K562 (cell line): ENCODE measurements at regions not wholly inside any gene's neighbourhood (a gene's known extent, or its start where the extent isn't known, plus 50 kb on each side); places are given as distances from the start of the nearest gene placed in this dataset.

Source experiments
- ATAC-seq: fragments of 200-7000 bp; cut with Tn5 transposase; 3 replicates; pipeline ENCODE4 v1.9.1; 2020; ENCODE audit warnings: moderate library complexity
- BruUV-seq: library from RNA; stranded (reverse); fragments of 400-500 nt; replicated peaks from 2 replicates; lab custom pipeline; 2021; lab: Mats Ljungman, UMichigan
- CTCF ChIA-PET: fragments of 300-600 bp; formaldehyde crosslinking; extraction: SDS; loops from one replicate; lab custom pipeline; 2021; ENCODE audit warnings: low intra/inter-chr PET ratio; lab: Yijun Ruan, JAX
- POLR2A ChIA-PET: fragments of 300-600, 350-650 bp; sonication (Branson Sonifier 250); formaldehyde crosslinking; extraction: SDS; loops from one replicate; lab custom pipeline; 2021; ENCODE audit warnings: antibody characterized with exemption, inconsistent platforms; lab: Yijun Ruan, JAX
- DNase-seq, 4 experiments: peaks; one replicate each; pipeline versions ENCODE4 v3.0.0 to v3.0.0-alpha.2; 2011 to 2018; ENCODE audit warnings: low spot score in 3 of 4, mixed read lengths in 3 of 4; ENCODE audit errors: extremely low read depth in 1 of 4
- FAIRE-seq: peaks from 2 replicates; lab custom pipeline; 2011; peaks lifted over from hg19 to GRCh38; lab: Jason Lieb, UNC
- H2AFZ ChIP-seq: 2 replicates; pipeline ENCODE4 v1.6.0; 2011; ENCODE audit warnings: low read depth, low read length, control low read depth, inconsistent platforms
- H3K27ac ChIP-seq: fragments of 200-600 bp; 3 replicates; pipeline ENCODE4 v1.8.0; 2011; ENCODE audit warnings: low read depth, mild to moderate bottlenecking, control low read depth, inconsistent platforms, low read length, moderate library complexity, mixed read lengths; ENCODE audit errors: extremely low read depth
- H3K27me3 ChIP-seq, 2 experiments: fragments of 300-600 bp in 1 of 2; 2 replicates in 1 of 2; 3 replicates in 1 of 2; pipeline versions ENCODE4 v1.6.0 to v1.8.0; 2011; ENCODE audit warnings: inconsistent platforms in 2 of 2, low read length in 2 of 2, mild to moderate bottlenecking in 1 of 2, mixed read lengths in 1 of 2, moderate library complexity in 1 of 2; ENCODE audit not compliant: control insufficient read depth in 2 of 2, insufficient read depth in 2 of 2
- H3K36me3 ChIP-seq: fragments of 300-600 bp; 3 replicates; pipeline ENCODE4 v1.8.0; 2011; ENCODE audit warnings: mild to moderate bottlenecking, low read length, inconsistent platforms; ENCODE audit not compliant: control insufficient read depth, insufficient read depth
- H3K4me1 ChIP-seq, 2 experiments: fragments of 200-600 bp in 1 of 2; replicated peaks in 1 of 2; 2 replicates in 1 of 2; 3 replicates in 1 of 2; pipeline versions ENCODE4 v1.5.1 to v1.8.0; 2011; ENCODE audit warnings: inconsistent platforms in 2 of 2, low read length in 2 of 2, mild to moderate bottlenecking in 1 of 2, mixed read lengths in 1 of 2, moderate library complexity in 1 of 2; ENCODE audit not compliant: control insufficient read depth in 2 of 2, insufficient read depth in 2 of 2
- H3K4me2 ChIP-seq: 2 replicates; pipeline ENCODE4 v1.6.1; 2011; ENCODE audit warnings: low read length, control low read depth, inconsistent platforms, mixed read lengths; ENCODE audit not compliant: insufficient read depth
- H3K4me3 ChIP-seq: fragments of 200-600 bp; sonication (generic), shearing (Covaris generic); 2 replicates; pipeline ENCODE4 v1.5.1; 2016; ENCODE audit warnings: control low read depth, inconsistent platforms
- H3K79me2 ChIP-seq: fragments of 200-600 bp; 3 replicates; pipeline ENCODE4 v1.8.0; 2011; ENCODE audit warnings: low read length, inconsistent platforms; ENCODE audit not compliant: control insufficient read depth, insufficient read depth
- H3K9ac ChIP-seq, 2 experiments: 2 replicates each; pipeline versions ENCODE4 v1.6.0 to v1.6.1; 2011; ENCODE audit warnings: low read depth in 2 of 2, low read length in 2 of 2, control low read depth in 1 of 2, inconsistent platforms in 1 of 2, mild to moderate bottlenecking in 1 of 2, mixed read lengths in 1 of 2; ENCODE audit not compliant: insufficient read depth in 1 of 2
- H3K9me1 ChIP-seq: one replicate; pipeline ENCODE4 v1.6.0; 2011; ENCODE audit warnings: inconsistent platforms, mild to moderate bottlenecking, low read length, moderate library complexity; ENCODE audit not compliant: control insufficient read depth, insufficient read depth
- H3K9me3 ChIP-seq: replicated peaks from 2 replicates; pipeline ENCODE4 v1.5.1; 2011; ENCODE audit warnings: low read depth, low read length, inconsistent platforms; ENCODE audit not compliant: control insufficient read depth, insufficient read depth
- H4K20me1 ChIP-seq: replicated peaks from 2 replicates; pipeline ENCODE4 v1.6.1; 2011; ENCODE audit warnings: low read length, inconsistent platforms, mixed read lengths; ENCODE audit not compliant: control insufficient read depth, insufficient read depth
- CBX5 ChIP-seq: IDR thresholded peaks from 2 replicates; pipeline ENCODE4 v1.6.1; 2014; ENCODE audit warnings: low read depth, borderline replicate concordance
- KDM4B ChIP-seq, 2 experiments: fragments of 450-650 bp in 1 of 2; sonication (generic) in 1 of 2; IDR thresholded peaks; 2 replicates each; pipeline ENCODE4 v1.6.1; 2016 to 2017; ENCODE audit warnings: borderline replicate concordance in 2 of 2, antibody characterized with exemption in 1 of 2, low read depth in 1 of 2, mild to moderate bottlenecking in 1 of 2
- PHF8 ChIP-seq: fragments of 200-600 bp; sonication (generic); IDR thresholded peaks from 2 replicates; pipeline ENCODE4 v1.6.1; 2012; ENCODE audit warnings: mixed run types, mild to moderate bottlenecking, inconsistent platforms, low read length, moderate library complexity, borderline replicate concordance
- PTTG1 ChIP-seq: fragments of 450-650 bp; IDR thresholded peaks from 2 replicates; pipeline ENCODE4 v1.6.1; 2016; ENCODE audit warnings: low read depth, mild to moderate bottlenecking, missing genetic modification characterization, missing compliant biosample characterization
- RUNX1 ChIP-seq: sonication (generic); IDR thresholded peaks from 2 replicates; pipeline ENCODE4 v1.6.1; 2016; ENCODE audit warnings: antibody characterized with exemption, low read depth
- SMARCB1 ChIP-seq: IDR thresholded peaks from 2 replicates; pipeline ENCODE4 v1.6.1; 2011; ENCODE audit warnings: improper control_type of control experiment, low read depth; ENCODE audit not compliant: insufficient read length
- TCFL5 ChIP-seq: fragments of 250-450 bp; sonication (Bioruptor Pico); conservative IDR thresholded peaks from 2 replicates; pipeline ENCODE4 v1.6.1; 2021; ENCODE audit warnings: mild to moderate bottlenecking, moderate library complexity, matching md5 sums
- XRCC3 ChIP-seq: fragments of 450-650 bp; IDR thresholded peaks from 2 replicates; pipeline ENCODE4 v1.6.1; 2017; ENCODE audit warnings: mild to moderate bottlenecking, moderate library complexity
- ZSCAN29 ChIP-seq: fragments of 450-650 bp; IDR thresholded peaks from 2 replicates; pipeline ENCODE4 v1.6.1; 2017
- WGBS: fragments of 100-300 bp; shearing (Covaris generic); methylation state at CpG from one replicate; pipeline ENCODE4 v1.1.6; 2016; ENCODE audit warnings: low coverage, mixed read lengths; ENCODE audit not compliant: insufficient coverage; ENCODE audit errors: missing lambda C conversion rate; 5-methylcytosine and 5-hydroxymethylcytosine counted together
- in situ Hi-C: fragments of 300-500 bp; cut with MboI; formaldehyde crosslinking; loops from 4 replicates; pipeline ENCODE4 v1.15.0; 2018; ENCODE audit warnings: inconsistent platforms, mixed read lengths
- intact Hi-C: fragments of 100-400 bp; cut with micrococcal nuclease; formaldehyde crosslinking; loops from 2 replicates; pipeline ENCODE4 v1.14.2; 2022
- TF ChIP-seq, protein P1 (sequence below): fragments of 250-450 bp; sonication (Bioruptor Pico); IDR thresholded peaks from 2 replicates; pipeline ENCODE4 v1.4.0; 2020; ENCODE audit warnings: mild to moderate bottlenecking, moderate library complexity, borderline replicate concordance
- TF ChIP-seq, protein P2 (sequence below): sonication (generic); formaldehyde crosslinking; IDR thresholded peaks from 2 replicates; pipeline ENCODE4 v1.8.0; 2023; ENCODE audit warnings: missing genetic modification reagents, mild to moderate bottlenecking, borderline replicate concordance

DNA sequence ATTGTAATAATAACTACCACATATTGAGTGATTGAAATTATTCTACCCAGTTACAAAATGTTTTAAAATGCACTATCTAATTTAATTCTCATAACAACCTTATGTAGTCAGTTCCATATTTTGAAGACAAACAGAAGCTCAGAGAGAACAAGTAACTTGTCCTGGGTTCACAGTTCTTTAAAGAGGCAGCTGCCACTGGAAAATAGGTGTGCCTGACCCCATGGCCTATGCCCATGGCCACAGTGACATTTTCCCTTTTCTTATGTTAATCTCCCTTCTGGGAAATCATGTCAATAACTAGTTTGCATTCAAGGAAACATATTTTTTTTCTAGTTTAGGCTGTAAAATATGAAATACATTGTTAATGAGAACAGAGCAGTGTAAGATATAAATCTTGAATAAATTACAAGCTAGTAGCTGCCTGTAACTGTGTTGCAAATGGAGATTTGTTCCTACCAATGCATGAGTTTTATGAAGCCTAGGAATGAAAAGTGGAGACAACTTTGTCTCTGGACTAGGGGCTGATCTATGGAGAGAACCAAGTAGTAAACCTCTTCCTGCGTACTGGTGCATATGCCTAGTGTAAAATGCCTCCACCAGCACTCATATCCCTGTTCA lies 1018.0 kb downstream of the NTRK3 start:
- in situ Hi-C loops (no loop called here), intact Hi-C loops (no loop called here)
- Histone ChIP-seq H3K4me1 (no peaks in the 10 kb centered on the region), H3K79me2 (no peaks in the 10 kb centered on the region), H3K36me3 (no peaks in the 10 kb centered on the region), H3K4me3 (no peak overlapping the region), H4K20me1 (no peaks in the 10 kb centered on the region), H3K4me2 (no peak overlapping the region), H3K9me3 (peaks cover 2% of the 10 kb centered on the region; the same call in 1 of the 2 replicates), H3K9me1 (no peaks in the 10 kb centered on the region), H3K27me3 (no peaks in the 10 kb centered on the region), H3K27ac (no peak overlapping the region), H3K9ac (no peak overlapping the region), H2AFZ (no peak overlapping the region)
- no TSS peak for BruUV-seq
- no peak for FAIRE-seq
- ChIA-PET POLR2A (interaction anchor here (0.8 kb wide), 1 partner anchor 10 kb away, joined by 3 read pairs; no protein-coding TSS in a partner anchor), CTCF (no interaction called here)
- ATAC-seq = no peak
- no peak for DNase-seq
- WGBS = 0% methylated on average over 1 of the region's 1 CpG
- TF ChIP-seq, protein P1, sequence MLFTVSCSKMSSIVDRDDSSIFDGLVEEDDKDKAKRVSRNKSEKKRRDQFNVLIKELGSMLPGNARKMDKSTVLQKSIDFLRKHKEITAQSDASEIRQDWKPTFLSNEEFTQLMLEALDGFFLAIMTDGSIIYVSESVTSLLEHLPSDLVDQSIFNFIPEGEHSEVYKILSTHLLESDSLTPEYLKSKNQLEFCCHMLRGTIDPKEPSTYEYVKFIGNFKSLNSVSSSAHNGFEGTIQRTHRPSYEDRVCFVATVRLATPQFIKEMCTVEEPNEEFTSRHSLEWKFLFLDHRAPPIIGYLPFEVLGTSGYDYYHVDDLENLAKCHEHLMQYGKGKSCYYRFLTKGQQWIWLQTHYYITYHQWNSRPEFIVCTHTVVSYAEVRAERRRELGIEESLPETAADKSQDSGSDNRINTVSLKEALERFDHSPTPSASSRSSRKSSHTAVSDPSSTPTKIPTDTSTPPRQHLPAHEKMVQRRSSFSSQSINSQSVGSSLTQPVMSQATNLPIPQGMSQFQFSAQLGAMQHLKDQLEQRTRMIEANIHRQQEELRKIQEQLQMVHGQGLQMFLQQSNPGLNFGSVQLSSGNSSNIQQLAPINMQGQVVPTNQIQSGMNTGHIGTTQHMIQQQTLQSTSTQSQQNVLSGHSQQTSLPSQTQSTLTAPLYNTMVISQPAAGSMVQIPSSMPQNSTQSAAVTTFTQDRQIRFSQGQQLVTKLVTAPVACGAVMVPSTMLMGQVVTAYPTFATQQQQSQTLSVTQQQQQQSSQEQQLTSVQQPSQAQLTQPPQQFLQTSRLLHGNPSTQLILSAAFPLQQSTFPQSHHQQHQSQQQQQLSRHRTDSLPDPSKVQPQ = no peak
- TF ChIP-seq RUNX1 (no peak), XRCC3 (no peak), PTTG1 (tag) (no peak), TCFL5 (CRISPR knock-in tag) (no peak), CBX5 (no peak), ZSCAN29 (no peak), PHF8 (no peak), KDM4B (IDR thresholded peaks at IDR 0.05; ENCODE audit: borderline replicate concordance in 2 of 2, low read depth in 1 of 2) (no peak), SMARCB1 (no peak)
- TF ChIP-seq, protein P2, sequence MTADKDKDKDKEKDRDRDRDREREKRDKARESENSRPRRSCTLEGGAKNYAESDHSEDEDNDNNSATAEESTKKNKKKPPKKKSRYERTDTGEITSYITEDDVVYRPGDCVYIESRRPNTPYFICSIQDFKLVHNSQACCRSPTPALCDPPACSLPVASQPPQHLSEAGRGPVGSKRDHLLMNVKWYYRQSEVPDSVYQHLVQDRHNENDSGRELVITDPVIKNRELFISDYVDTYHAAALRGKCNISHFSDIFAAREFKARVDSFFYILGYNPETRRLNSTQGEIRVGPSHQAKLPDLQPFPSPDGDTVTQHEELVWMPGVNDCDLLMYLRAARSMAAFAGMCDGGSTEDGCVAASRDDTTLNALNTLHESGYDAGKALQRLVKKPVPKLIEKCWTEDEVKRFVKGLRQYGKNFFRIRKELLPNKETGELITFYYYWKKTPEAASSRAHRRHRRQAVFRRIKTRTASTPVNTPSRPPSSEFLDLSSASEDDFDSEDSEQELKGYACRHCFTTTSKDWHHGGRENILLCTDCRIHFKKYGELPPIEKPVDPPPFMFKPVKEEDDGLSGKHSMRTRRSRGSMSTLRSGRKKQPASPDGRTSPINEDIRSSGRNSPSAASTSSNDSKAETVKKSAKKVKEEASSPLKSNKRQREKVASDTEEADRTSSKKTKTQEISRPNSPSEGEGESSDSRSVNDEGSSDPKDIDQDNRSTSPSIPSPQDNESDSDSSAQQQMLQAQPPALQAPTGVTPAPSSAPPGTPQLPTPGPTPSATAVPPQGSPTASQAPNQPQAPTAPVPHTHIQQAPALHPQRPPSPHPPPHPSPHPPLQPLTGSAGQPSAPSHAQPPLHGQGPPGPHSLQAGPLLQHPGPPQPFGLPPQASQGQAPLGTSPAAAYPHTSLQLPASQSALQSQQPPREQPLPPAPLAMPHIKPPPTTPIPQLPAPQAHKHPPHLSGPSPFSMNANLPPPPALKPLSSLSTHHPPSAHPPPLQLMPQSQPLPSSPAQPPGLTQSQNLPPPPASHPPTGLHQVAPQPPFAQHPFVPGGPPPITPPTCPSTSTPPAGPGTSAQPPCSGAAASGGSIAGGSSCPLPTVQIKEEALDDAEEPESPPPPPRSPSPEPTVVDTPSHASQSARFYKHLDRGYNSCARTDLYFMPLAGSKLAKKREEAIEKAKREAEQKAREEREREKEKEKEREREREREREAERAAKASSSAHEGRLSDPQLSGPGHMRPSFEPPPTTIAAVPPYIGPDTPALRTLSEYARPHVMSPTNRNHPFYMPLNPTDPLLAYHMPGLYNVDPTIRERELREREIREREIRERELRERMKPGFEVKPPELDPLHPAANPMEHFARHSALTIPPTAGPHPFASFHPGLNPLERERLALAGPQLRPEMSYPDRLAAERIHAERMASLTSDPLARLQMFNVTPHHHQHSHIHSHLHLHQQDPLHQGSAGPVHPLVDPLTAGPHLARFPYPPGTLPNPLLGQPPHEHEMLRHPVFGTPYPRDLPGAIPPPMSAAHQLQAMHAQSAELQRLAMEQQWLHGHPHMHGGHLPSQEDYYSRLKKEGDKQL (CRISPR knock-in tag) = no peak
